HCT116 (cell line): ENCODE measurements at regions not wholly inside any gene's neighbourhood (a gene's known extent, or its start where the extent isn't known, plus 50 kb on each side); places are given as distances from the start of the nearest gene placed in this dataset.

Experiments
- ATAC-seq: fragments of 200-7000 bp; cut with Tn5 transposase; 2 replicates; pipeline ENCODE4 v1.9.1; 2020; ENCODE audit warnings: mild to moderate bottlenecking, moderate library complexity
- BruUV-seq: library from RNA; stranded (reverse); fragments of 400-500 nt; replicated peaks from 2 replicates; lab custom pipeline; 2021; lab: Mats Ljungman, UMichigan
- CTCF ChIA-PET: fragments of 300-600 bp; sonication (Branson Sonifier 250); formaldehyde crosslinking; loops from one replicate; lab custom pipeline; 2021; ENCODE audit warnings: antibody characterized with exemption; lab: Charles Lee
- POLR2A ChIA-PET: fragments of 300-600, 350-600 bp; sonication (Branson Sonifier 250); formaldehyde crosslinking; loops from one replicate; lab custom pipeline; 2021; ENCODE audit warnings: antibody characterized with exemption; lab: Charles Lee
- RAD21 ChIA-PET, 2 experiments: fragments of 300-600 bp; sonication (Branson Sonifier 250); formaldehyde crosslinking; loops; one replicate each; lab custom pipeline; 2023; ENCODE audit warnings: low total read pairs in 2 of 2; ENCODE audit not compliant: uncharacterized antibody in 2 of 2, unreplicated experiment in 2 of 2, low non-redundant PET in 1 of 2; lab: Charles Lee
- DNase-seq: peaks from one replicate; pipeline ENCODE4 v3.0.0-alpha.2; 2010; ENCODE audit warnings: low read depth, low spot score
- H2AFZ ChIP-seq: fragments of 200-600 bp; shearing (Covaris generic), sonication (generic); 2 replicates; pipeline ENCODE4 v1.6.1; 2017; ENCODE audit warnings: low read depth, mixed run types, mixed read lengths, antibody characterized with exemption, low read length; ENCODE audit not compliant: poor library complexity, severe bottlenecking
- H3K27ac ChIP-seq: 2 replicates; pipeline ENCODE4 v1.5.1; 2012; ENCODE audit warnings: low read depth, low read length
- H3K27me3 ChIP-seq: fragments of 200-600 bp; sonication (generic); 2 replicates; pipeline ENCODE4 v1.6.1; 2016; ENCODE audit warnings: mixed run types, low read length, mixed read lengths; ENCODE audit not compliant: insufficient read depth
- H3K36me3 ChIP-seq, 2 experiments: fragments of 200-500 bp in 1 of 2; fragments of 200-600 bp in 1 of 2; sonication (Bioruptor generic) in 1 of 2; sonication (generic) in 1 of 2; 2 replicates each; pipeline versions ENCODE4 v1.5.1 to v1.6.1; 2014 to 2016; ENCODE audit warnings: low read length in 2 of 2, inconsistent platforms in 1 of 2, mixed read lengths in 1 of 2, mixed run types in 1 of 2; ENCODE audit not compliant: insufficient read depth in 2 of 2, control insufficient read depth in 1 of 2
- H3K4me1 ChIP-seq, 2 experiments: fragments of 200-600 bp in 1 of 2; sonication (generic) in 1 of 2; 2 replicates each; pipeline versions ENCODE4 v1.5.1 to v1.6.1; 2012 to 2017; ENCODE audit warnings: low read length in 2 of 2, inconsistent platforms in 1 of 2, mild to moderate bottlenecking in 1 of 2, mixed read lengths in 1 of 2, mixed run types in 1 of 2, moderate library complexity in 1 of 2; ENCODE audit not compliant: insufficient read depth in 2 of 2, control insufficient read depth in 1 of 2
- H3K4me2 ChIP-seq: fragments of 200-600 bp; sonication (generic); 2 replicates; pipeline ENCODE4 v1.6.1; 2017; ENCODE audit warnings: mixed run types, low read length, mixed read lengths
- H3K4me3 ChIP-seq, 2 experiments: fragments of 200-600 bp in 1 of 2; sonication (generic) in 1 of 2; replicated peaks in 1 of 2; 2 replicates each; pipeline ENCODE4 v1.5.1; 2011 to 2016; ENCODE audit warnings: low read length in 2 of 2, control low read depth in 1 of 2, low read depth in 1 of 2, mild to moderate bottlenecking in 1 of 2, mixed read lengths in 1 of 2, mixed run types in 1 of 2
- H3K79me2 ChIP-seq: fragments of 200-600 bp; sonication (generic); 2 replicates; pipeline ENCODE4 v1.6.1; 2017; ENCODE audit warnings: mild to moderate bottlenecking, mixed run types, low read length, moderate library complexity, mixed read lengths; ENCODE audit not compliant: insufficient read depth
- H3K9ac ChIP-seq: fragments of 200-600 bp; sonication (generic); 2 replicates; pipeline ENCODE4 v1.6.1; 2016; ENCODE audit warnings: low read length, mixed read lengths
- H3K9me2 ChIP-seq: fragments of 200-600 bp; sonication (generic), shearing (Covaris generic); 2 replicates; pipeline ENCODE4 v1.6.1; 2017; ENCODE audit warnings: mixed run types, mild to moderate bottlenecking, moderate library complexity; ENCODE audit not compliant: insufficient read depth
- H3K9me3 ChIP-seq, 2 experiments: fragments of 200-500 bp in 1 of 2; fragments of 200-600 bp in 1 of 2; sonication (Bioruptor generic) in 1 of 2; sonication (generic) in 1 of 2; 2 replicates each; pipeline ENCODE4 v1.6.1; 2014 to 2017; ENCODE audit warnings: low read length in 2 of 2, mixed read lengths in 2 of 2, inconsistent platforms in 1 of 2, low read depth in 1 of 2, mild to moderate bottlenecking in 1 of 2, mixed run types in 1 of 2, moderate library complexity in 1 of 2; ENCODE audit not compliant: control insufficient read depth in 1 of 2, insufficient read depth in 1 of 2
- H4K20me1 ChIP-seq: fragments of 200-600 bp; sonication (generic), shearing (Covaris generic); 2 replicates; pipeline ENCODE4 v1.6.1; 2017; ENCODE audit warnings: mixed run types, mild to moderate bottlenecking, moderate library complexity; ENCODE audit not compliant: insufficient read depth
- CBX3 ChIP-seq: IDR thresholded peaks from 2 replicates; pipeline ENCODE4 v1.6.1; 2012; ENCODE audit warnings: low read depth
- CEBPB ChIP-seq: IDR thresholded peaks from 2 replicates; pipeline ENCODE4 v1.6.1; 2012; ENCODE audit warnings: low read depth
- ELF1 ChIP-seq: IDR thresholded peaks from 2 replicates; pipeline ENCODE4 v1.6.1; 2012; ENCODE audit warnings: low read depth, borderline replicate concordance
- EZH2 ChIP-seq: fragments of 200-600 bp; sonication (generic); IDR thresholded peaks from 2 replicates; pipeline ENCODE4 v1.6.1; 2017; ENCODE audit warnings: antibody characterized with exemption, mixed run types
- EZH2phosphoT487 ChIP-seq: fragments of 200-600 bp; IDR thresholded peaks from 2 replicates; pipeline ENCODE4 v1.6.1; 2018; ENCODE audit warnings: antibody characterized with exemption, borderline replicate concordance
- RAD21 ChIP-seq: IDR thresholded peaks from 2 replicates; pipeline ENCODE4 v1.6.1; 2012; ENCODE audit warnings: low read depth, mild to moderate bottlenecking
- TCF7L2 ChIP-seq: IDR thresholded peaks from 2 replicates; pipeline ENCODE4 v1.7.0; 2011; ENCODE audit warnings: borderline replicate concordance, inconsistent platforms; ENCODE audit not compliant: insufficient read depth, insufficient read length; ENCODE audit errors: extremely low read depth
- YY1 ChIP-seq: IDR thresholded peaks from 2 replicates; pipeline ENCODE4 v1.6.1; 2011; ENCODE audit warnings: low read length, low read depth, moderate library complexity, mild to moderate bottlenecking; ENCODE audit not compliant: insufficient replicate concordance; ENCODE audit errors: extremely low read depth
- ZFX ChIP-seq: fragments of 450-650 bp; IDR thresholded peaks from 2 replicates; pipeline ENCODE4 v1.6.1; 2017
- ZNF274 ChIP-seq: fragments of 200-500 bp; sonication (Bioruptor generic); IDR thresholded peaks from 2 replicates; pipeline ENCODE4 v1.6.1; 2014; ENCODE audit warnings: mild to moderate bottlenecking, low read depth, low read length, inconsistent platforms
- intact Hi-C: fragments of 100-400 bp; cut with micrococcal nuclease; formaldehyde crosslinking; loops from 2 replicates; pipeline ENCODE4 v1.10.0; 2022
- TF ChIP-seq, protein P1 (sequence below), 3 experiments: fragments of 200-600 bp in 1 of 3; sonication (generic) in 1 of 3; IDR thresholded peaks in 2 of 3; conservative IDR thresholded peaks in 1 of 3; 2 replicates each; pipeline ENCODE4 v1.5.1; 2012 to 2017; ENCODE audit warnings: low read depth in 2 of 3, low read length in 2 of 3, antibody characterized with exemption in 1 of 3, borderline replicate concordance in 1 of 3, control low read depth in 1 of 3, mild to moderate bottlenecking in 1 of 3, mixed read lengths in 1 of 3, mixed run types in 1 of 3, moderate library complexity in 1 of 3; ENCODE audit not compliant: insufficient read depth in 1 of 3
- TF ChIP-seq, protein P2 (sequence below): IDR thresholded peaks from 2 replicates; pipeline ENCODE4 v1.6.1; 2012
- TF ChIP-seq, protein P3 (sequence below): IDR thresholded peaks from 2 replicates; pipeline ENCODE4 v1.6.1; 2012

DNA sequence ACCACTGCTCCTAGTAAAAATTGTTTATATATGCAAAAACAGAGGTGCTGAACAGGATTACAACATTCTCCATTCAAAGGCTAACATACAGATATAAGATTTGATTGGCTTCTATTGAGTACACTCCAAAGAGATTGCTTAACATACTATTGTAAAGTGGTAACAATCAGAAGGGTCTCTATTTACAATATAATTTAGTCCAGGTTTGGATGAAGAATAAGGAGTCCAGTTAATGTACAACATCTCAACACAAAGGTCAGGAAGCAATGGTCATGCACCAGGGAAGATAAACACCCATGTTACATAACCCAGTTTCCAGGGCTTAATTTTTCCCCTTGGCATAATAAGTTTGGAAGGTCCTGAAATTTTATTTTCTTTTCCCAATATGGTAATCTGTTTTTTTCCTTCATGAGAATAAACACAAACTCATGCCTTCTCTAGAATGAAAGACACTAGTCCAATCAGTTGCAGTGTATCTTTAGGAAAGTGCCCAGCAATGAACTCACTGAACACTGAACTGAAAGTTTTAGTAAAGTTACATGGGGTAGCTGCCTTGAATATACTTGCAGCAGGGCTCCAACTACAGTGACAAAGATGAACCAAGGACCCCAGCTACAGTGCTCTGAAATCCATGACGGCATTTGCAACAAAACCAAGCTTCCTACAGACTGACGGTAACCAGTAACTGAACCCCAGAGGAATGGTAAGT, 255.3 kb upstream of the GJE1 start:
- no TSS peak for BruUV-seq

More for the DNA sequence above, 255.3 kb upstream of the GJE1 start:
- Histone ChIP-seq H3K4me1 (peaks cover 0 to 4% of the 10 kb centered on the region in 2 experiments; a peak in 1 of 4 replicates), H3K36me3 (no peaks in the 10 kb centered on the region), H3K4me3 (no peak overlapping the region), H3K9me2 (no peaks in the 10 kb centered on the region), H3K9ac (no peak overlapping the region)
- no peak for DNase-seq
- TF ChIP-seq, protein P1, sequence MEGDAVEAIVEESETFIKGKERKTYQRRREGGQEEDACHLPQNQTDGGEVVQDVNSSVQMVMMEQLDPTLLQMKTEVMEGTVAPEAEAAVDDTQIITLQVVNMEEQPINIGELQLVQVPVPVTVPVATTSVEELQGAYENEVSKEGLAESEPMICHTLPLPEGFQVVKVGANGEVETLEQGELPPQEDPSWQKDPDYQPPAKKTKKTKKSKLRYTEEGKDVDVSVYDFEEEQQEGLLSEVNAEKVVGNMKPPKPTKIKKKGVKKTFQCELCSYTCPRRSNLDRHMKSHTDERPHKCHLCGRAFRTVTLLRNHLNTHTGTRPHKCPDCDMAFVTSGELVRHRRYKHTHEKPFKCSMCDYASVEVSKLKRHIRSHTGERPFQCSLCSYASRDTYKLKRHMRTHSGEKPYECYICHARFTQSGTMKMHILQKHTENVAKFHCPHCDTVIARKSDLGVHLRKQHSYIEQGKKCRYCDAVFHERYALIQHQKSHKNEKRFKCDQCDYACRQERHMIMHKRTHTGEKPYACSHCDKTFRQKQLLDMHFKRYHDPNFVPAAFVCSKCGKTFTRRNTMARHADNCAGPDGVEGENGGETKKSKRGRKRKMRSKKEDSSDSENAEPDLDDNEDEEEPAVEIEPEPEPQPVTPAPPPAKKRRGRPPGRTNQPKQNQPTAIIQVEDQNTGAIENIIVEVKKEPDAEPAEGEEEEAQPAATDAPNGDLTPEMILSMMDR (IDR thresholded peaks at IDR 0.05 in 2 of 3, conservative IDR thresholded peaks at IDR 0.05 in 1 of 3; ENCODE audit: borderline replicate concordance in 1 of 3, insufficient read depth in 1 of 3, low read depth in 2 of 3, low read length in 2 of 3), result no peak
- TF ChIP-seq CEBPB, result no peak
- TF ChIP-seq ZNF274, result no peak
- TF ChIP-seq, protein P2, sequence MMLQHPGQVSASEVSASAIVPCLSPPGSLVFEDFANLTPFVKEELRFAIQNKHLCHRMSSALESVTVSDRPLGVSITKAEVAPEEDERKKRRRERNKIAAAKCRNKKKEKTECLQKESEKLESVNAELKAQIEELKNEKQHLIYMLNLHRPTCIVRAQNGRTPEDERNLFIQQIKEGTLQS, result no peak
- TF ChIP-seq EZH2, result no peak
- TF ChIP-seq, protein P3, sequence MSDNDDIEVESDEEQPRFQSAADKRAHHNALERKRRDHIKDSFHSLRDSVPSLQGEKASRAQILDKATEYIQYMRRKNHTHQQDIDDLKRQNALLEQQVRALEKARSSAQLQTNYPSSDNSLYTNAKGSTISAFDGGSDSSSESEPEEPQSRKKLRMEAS, result no peak
- TF ChIP-seq CBX3, result no peak
- no peak for TF ChIP-seq ZFX
- no peak for TF ChIP-seq TCF7L2
- TF ChIP-seq EZH2phosphoT487, result no peak
- TF ChIP-seq RAD21, result no peak
- no peak for TF ChIP-seq YY1
- no peak for TF ChIP-seq ELF1
- TF ChIP-seq, all 23 proteins: peak for 0
- Histone ChIP-seq H2AFZ (no peak overlapping the region), H3K27ac (no peak overlapping the region), H3K4me2 (no peak overlapping the region), H3K79me2 (no peaks in the 10 kb centered on the region), H4K20me1 (no peaks in the 10 kb centered on the region), H3K9me3 (no peaks in the 10 kb centered on the region), H3K27me3 (no peaks in the 10 kb centered on the region)
- ATAC-seq, result no peak
- ChIA-PET CTCF (no interaction called here), POLR2A (no interaction called here), RAD21 (no interaction called here)
- intact Hi-C loops, result no loop called here
